NB4 (cell line): ENCODE measurements at regions not wholly inside any gene's neighbourhood (a gene's known extent, or its start where the extent isn't known, plus 50 kb on each side); places are given as distances from the start of the nearest gene placed in this dataset.

Experiments used
- DNase-seq: peaks from one replicate; pipeline ENCODE4 v3.0.0; 2010; ENCODE audit warnings: low read depth
- H3K4me3 ChIP-seq: one replicate; pipeline ENCODE4 v1.5.1; 2011; ENCODE audit warnings: mild to moderate bottlenecking, low read depth, low read length, moderate library complexity
- MAX ChIP-seq: IDR thresholded peaks from 2 replicates; pipeline ENCODE4 v1.6.1; 2011; ENCODE audit warnings: low read depth, low read length
- MYC ChIP-seq: IDR thresholded peaks from 2 replicates; pipeline ENCODE4 v1.6.1; 2011; ENCODE audit warnings: low read depth, low read length
- POLR2A ChIP-seq: IDR thresholded peaks from 2 replicates; pipeline ENCODE4 v1.6.1; 2011; ENCODE audit warnings: mild to moderate bottlenecking; ENCODE audit not compliant: insufficient read length; ENCODE audit errors: extremely low read depth
- TF ChIP-seq, protein P1 (sequence below): IDR thresholded peaks from one replicate; pipeline ENCODE4 v1.5.1; 2012; ENCODE audit warnings: low read depth, low read length

- no peak for DNase-seq
- TF ChIP-seq, protein P1, sequence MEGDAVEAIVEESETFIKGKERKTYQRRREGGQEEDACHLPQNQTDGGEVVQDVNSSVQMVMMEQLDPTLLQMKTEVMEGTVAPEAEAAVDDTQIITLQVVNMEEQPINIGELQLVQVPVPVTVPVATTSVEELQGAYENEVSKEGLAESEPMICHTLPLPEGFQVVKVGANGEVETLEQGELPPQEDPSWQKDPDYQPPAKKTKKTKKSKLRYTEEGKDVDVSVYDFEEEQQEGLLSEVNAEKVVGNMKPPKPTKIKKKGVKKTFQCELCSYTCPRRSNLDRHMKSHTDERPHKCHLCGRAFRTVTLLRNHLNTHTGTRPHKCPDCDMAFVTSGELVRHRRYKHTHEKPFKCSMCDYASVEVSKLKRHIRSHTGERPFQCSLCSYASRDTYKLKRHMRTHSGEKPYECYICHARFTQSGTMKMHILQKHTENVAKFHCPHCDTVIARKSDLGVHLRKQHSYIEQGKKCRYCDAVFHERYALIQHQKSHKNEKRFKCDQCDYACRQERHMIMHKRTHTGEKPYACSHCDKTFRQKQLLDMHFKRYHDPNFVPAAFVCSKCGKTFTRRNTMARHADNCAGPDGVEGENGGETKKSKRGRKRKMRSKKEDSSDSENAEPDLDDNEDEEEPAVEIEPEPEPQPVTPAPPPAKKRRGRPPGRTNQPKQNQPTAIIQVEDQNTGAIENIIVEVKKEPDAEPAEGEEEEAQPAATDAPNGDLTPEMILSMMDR: no peak
- TF ChIP-seq MYC (no peak), POLR2A (no peak), MAX (no peak)
- no peak overlapping the region for H3K4me3 ChIP-seq
Observed at GRCh38 chr3:76403556-76403955, 618.2 kb upstream of the ZNF717 start.

- no peak overlapping the region for H3K4me3 ChIP-seq
- no peak for DNase-seq
- TF ChIP-seq POLR2A: no peak
- TF ChIP-seq MAX: no peak
- TF ChIP-seq, protein P1: no peak
- no peak for TF ChIP-seq MYC
Observed at GRCh38 chr3:76405196-76405595, 619.8 kb upstream of the ZNF717 start.

GRCh38 chr3:76410762-76411281 is 625.5 kb upstream of the ZNF717 start:
- no peak for TF ChIP-seq POLR2A
- TF ChIP-seq MYC: no peak
- TF ChIP-seq, protein P1: no peak
- TF ChIP-seq MAX: no peak
- DNase-seq: no peak
- H3K4me3 ChIP-seq: no peak overlapping the region

DNA sequence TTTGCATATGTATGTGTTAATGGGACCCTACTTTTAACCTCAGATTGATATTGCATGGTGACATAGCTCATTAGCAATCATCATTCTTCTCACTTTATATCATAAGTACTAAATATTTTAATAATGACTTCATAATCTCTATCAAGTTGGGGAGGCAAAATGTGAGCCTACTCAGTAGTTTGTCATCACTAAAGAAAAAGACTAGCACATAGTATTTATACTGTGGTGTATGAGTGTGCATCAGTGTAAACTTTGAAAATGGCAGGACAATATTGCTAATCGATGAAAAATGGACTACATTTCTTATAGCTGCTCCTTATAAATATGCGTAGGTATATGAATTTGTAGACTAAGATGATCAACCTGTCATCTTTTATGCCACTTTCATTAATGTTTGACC is 624.5 kb upstream of the ROBO2 start:
- DNase-seq: no peak
- no peak for TF ChIP-seq POLR2A
- TF ChIP-seq MAX: no peak
- TF ChIP-seq MYC: no peak
- TF ChIP-seq, protein P1: no peak
- H3K4me3 ChIP-seq: no peak overlapping the region

DNA sequence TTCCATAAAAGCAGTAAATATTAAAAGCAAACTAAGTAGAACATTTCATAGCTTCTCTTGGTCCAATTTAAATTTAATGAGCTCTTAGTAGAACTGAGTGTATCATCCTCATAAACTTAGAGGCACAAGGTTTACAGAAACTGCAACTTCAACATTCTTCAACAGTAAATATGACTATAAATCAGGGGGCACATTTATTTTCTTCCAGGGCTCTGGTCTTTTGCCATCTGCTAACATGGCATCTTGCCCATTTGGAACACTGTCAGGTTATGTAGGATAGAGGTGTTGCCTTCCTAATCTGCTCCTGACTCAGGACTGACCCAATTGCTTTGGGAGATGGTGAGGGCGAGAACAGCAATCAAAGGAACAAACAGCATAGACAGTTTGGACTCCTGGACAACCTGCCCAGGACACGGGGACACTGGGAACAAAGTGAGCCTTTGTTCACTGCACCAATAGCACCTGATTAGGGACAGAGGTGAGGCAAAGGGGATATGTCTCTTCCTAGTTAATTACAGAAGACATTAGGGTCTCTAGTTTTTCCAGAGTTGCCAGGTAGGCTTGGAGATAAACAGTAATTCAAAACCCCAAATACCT is 610.2 kb upstream of the ROBO2 start:
- TF ChIP-seq, protein P1: no peak
- TF ChIP-seq MAX (no peak), POLR2A (no peak), MYC (no peak)
- H3K4me3 ChIP-seq: no peak overlapping the region
- no peak for DNase-seq

DNA sequence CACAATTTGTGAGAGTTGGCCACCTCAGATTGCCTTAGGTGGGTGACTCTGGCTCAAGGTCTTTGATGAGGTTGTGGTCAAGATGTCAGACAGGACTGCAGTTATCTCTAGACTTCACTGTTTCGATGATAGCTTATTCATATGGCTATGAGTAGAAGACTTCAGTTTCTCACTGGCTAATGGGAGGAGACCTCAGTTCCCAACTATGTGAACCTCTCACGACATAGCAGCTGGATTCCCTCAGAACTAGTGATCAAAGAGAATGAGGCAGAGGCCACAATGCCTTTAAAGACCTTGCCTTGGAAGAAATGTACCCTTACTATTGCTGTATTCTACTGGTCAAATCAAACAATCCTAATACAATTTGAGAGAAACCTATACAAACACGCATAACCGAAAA is 607.5 kb upstream of the ROBO2 start:
- TF ChIP-seq MAX: no peak
- TF ChIP-seq POLR2A: no peak
- no peak for TF ChIP-seq MYC
- no peak overlapping the region for H3K4me3 ChIP-seq
- no peak for DNase-seq
